ENCODE measurements at regions not wholly inside any gene's neighbourhood (a gene's known extent, or its start where the extent isn't known, plus 50 kb on each side); places are given as distances from the start of the nearest gene placed in this dataset.

- Histone ChIP-seq H3K27ac (no peak overlapping the region), H3K36me3 (no peaks in the 10 kb centered on the region), H3K4me1 (replicated peaks) (no peaks in the 10 kb centered on the region), H3K27me3 (replicated peaks; ENCODE audit: insufficient read depth) (no peaks in the 10 kb centered on the region), H3K9me3 (no peaks in the 10 kb centered on the region), H3K4me3 (no peak overlapping the region)
- 82% methylated on average over 5 of the region's 5 CpGs for WGBS
- DNase-seq (ENCODE audit: low spot score) = no peak
- intact Hi-C loops (cut with DNase I) = no loop called here
- no peak for TF ChIP-seq POLR2AphosphoS5 (IDR thresholded peaks at IDR 0.05)
- TF ChIP-seq, protein P1, sequence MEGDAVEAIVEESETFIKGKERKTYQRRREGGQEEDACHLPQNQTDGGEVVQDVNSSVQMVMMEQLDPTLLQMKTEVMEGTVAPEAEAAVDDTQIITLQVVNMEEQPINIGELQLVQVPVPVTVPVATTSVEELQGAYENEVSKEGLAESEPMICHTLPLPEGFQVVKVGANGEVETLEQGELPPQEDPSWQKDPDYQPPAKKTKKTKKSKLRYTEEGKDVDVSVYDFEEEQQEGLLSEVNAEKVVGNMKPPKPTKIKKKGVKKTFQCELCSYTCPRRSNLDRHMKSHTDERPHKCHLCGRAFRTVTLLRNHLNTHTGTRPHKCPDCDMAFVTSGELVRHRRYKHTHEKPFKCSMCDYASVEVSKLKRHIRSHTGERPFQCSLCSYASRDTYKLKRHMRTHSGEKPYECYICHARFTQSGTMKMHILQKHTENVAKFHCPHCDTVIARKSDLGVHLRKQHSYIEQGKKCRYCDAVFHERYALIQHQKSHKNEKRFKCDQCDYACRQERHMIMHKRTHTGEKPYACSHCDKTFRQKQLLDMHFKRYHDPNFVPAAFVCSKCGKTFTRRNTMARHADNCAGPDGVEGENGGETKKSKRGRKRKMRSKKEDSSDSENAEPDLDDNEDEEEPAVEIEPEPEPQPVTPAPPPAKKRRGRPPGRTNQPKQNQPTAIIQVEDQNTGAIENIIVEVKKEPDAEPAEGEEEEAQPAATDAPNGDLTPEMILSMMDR (IDR thresholded peaks at IDR 0.05) = no peak
- no peak for TF ChIP-seq POLR2A (IDR thresholded peaks at IDR 0.05)
Measured at GRCh38 chr13:80400865-80401426, 60.0 kb upstream of the SPRY2 start.

- no peaks in the 10 kb centered on the region for H3K36me3 ChIP-seq
- intact Hi-C loops (cut with DNase I) = no loop called here
- H3K27me3 ChIP-seq (replicated peaks; ENCODE audit: insufficient read depth) = no peaks in the 10 kb centered on the region
- H3K9me3 ChIP-seq = no peaks in the 10 kb centered on the region
- WGBS = 53% methylated on average over 3 of the region's 3 CpGs
- no peak overlapping the region for H3K4me3 ChIP-seq
- DNase-seq (ENCODE audit: low spot score) = no peak
- H3K27ac ChIP-seq = no peak overlapping the region
- TF ChIP-seq, protein P1 (IDR thresholded peaks at IDR 0.05) = no peak
- TF ChIP-seq POLR2A (IDR thresholded peaks at IDR 0.05) (no peak), POLR2AphosphoS5 (IDR thresholded peaks at IDR 0.05) (no peak)
- H3K4me1 ChIP-seq (replicated peaks) = no peaks in the 10 kb centered on the region
Measured at GRCh38 chr13:80400164-80400864, 59.4 kb upstream of the SPRY2 start.

GRCh38 chr13:80399340-80400163, 58.6 kb upstream of the SPRY2 start:
- no peak overlapping the region for H3K27ac ChIP-seq
- intact Hi-C loops (cut with DNase I) = no loop called here
- no peak for TF ChIP-seq POLR2AphosphoS5 (IDR thresholded peaks at IDR 0.05)
- DNase-seq (ENCODE audit: low spot score) = no peak
- H3K27me3 ChIP-seq (replicated peaks; ENCODE audit: insufficient read depth) = no peaks in the 10 kb centered on the region
- H3K4me1 ChIP-seq (replicated peaks) = no peaks in the 10 kb centered on the region
- no peaks in the 10 kb centered on the region for H3K9me3 ChIP-seq
- no peak overlapping the region for H3K4me3 ChIP-seq
- 66% methylated on average over 13 of the region's 13 CpGs for WGBS
- H3K36me3 ChIP-seq = no peaks in the 10 kb centered on the region

Small RNA genes lying in the stretch of these regions (small RNA-seq; reads per million reads assigned to genes)
- gene HIGD1AP2 (0 reads per million in 2 donors), gene RNU6-67P (0 reads per million in 2 donors), gene RNU6-77P (0 reads per million in 2 donors)
